ENCODE measurements at regions not wholly inside any gene's neighbourhood (a gene's known extent, or its start where the extent isn't known, plus 50 kb on each side); places are given as distances from the start of the nearest gene placed in this dataset.

- TF ChIP-seq CHD2 (IDR thresholded peaks at IDR 0.05; ENCODE audit: low read length, partially characterized antibody) (no peak), ZSCAN20 (CRISPR knock-in tag; IDR thresholded peaks at IDR 0.05) (no peak), CTCF (IDR thresholded peaks at IDR 0.05) (no peak), JUN (IDR thresholded peaks at IDR 0.05) (no peak), EP300 (IDR thresholded peaks at IDR 0.05) (no peak), RFX5 (IDR thresholded peaks at IDR 0.05) (no peak), ZNF302 (CRISPR knock-in tag; IDR thresholded peaks at IDR 0.05) (no peak), POLR2A (IDR thresholded peaks at IDR 0.05; ENCODE audit: low read length) (no peak), HDAC2 (IDR thresholded peaks at IDR 0.05) (no peak), NR3C1 (IDR thresholded peaks at IDR 0.05) (no peak)
Observed at GRCh38 chr1:30381266-30381665, 342.1 kb downstream of the MATN1 start.
